Astrocyte of the spinal cord (primary cell): ENCODE measurements at regions not wholly inside any gene's neighbourhood (a gene's known extent, or its start where the extent isn't known, plus 50 kb on each side); places are given as distances from the start of the nearest gene placed in this dataset.
"Not testable (repeated sequence)": the region's sequence is repeated elsewhere in the genome, so short reads cannot be mapped to it uniquely, and the experiment has no call there.

Experiments
- DNase-seq: peaks from one replicate; pipeline ENCODE4 v3.0.0; 2011; ENCODE audit warnings: low read depth, low spot score
- H3K4me3 ChIP-seq: 2 replicates; pipeline ENCODE4 v1.5.1; 2011; ENCODE audit warnings: low read depth, mild to moderate bottlenecking, low read length, moderate library complexity
- CTCF ChIP-seq: IDR thresholded peaks from 2 replicates; pipeline ENCODE4 v1.5.1; 2012; ENCODE audit warnings: low read depth, mild to moderate bottlenecking, low read length, inconsistent platforms
- in situ Hi-C: cut with HindIII; loops from 2 replicates; pipeline ENCODE4 v1.10.0; 2017; ENCODE audit warnings: low sequenced_read_pairs

GRCh38 chr1:88579598-88579997 is 104.5 kb upstream of the PKN2 start:
- H3K4me3 ChIP-seq: no peak overlapping the region
- no peak for DNase-seq
- in situ Hi-C loops: no loop called here
- TF ChIP-seq CTCF: no peak

GRCh38 chr1:88581703-88582102 is 102.4 kb upstream of the PKN2 start:
- no peak overlapping the region for H3K4me3 ChIP-seq
- no peak for TF ChIP-seq CTCF
- in situ Hi-C loops: no loop called here
- no peak for DNase-seq

GRCh38 chr1:88593358-88593757 is 90.7 kb upstream of the PKN2 start:
- TF ChIP-seq CTCF: no peak

GRCh38 chr1:88595355-88596002 is 88.6 kb upstream of the PKN2 start:
- in situ Hi-C loops: no loop called here
- peak; percentile 46 for DNase-seq
- H3K4me3 ChIP-seq: no peak overlapping the region
- TF ChIP-seq CTCF: peak; percentile 35

More at GRCh38 chr1:88593358-88593757, 90.7 kb upstream of the PKN2 start:
- H3K4me3 ChIP-seq: no peak overlapping the region
- in situ Hi-C loops: no loop called here
- DNase-seq: no peak

- H3K4me3 ChIP-seq, in situ Hi-C loops, DNase-seq: not testable (repeated sequence)
These were observed 86.1 kb upstream of the PKN2 start for GRCh38 chr1:88597973-88598372.

GRCh38 chr1:88608139-88608943 is 75.7 kb upstream of the PKN2 start:
- TF ChIP-seq CTCF: peak; percentile 72
- no peak overlapping the region for H3K4me3 ChIP-seq
- DNase-seq: peak; percentile 33
- in situ Hi-C loops: no loop called here

- DNase-seq: no peak
- in situ Hi-C loops: no loop called here
- TF ChIP-seq CTCF: no peak
- H3K4me3 ChIP-seq: no peak overlapping the region
These were observed 75.0 kb upstream of the PKN2 start for GRCh38 chr1:88609051-88609450.
